ENCODE measurements at regions not wholly inside any gene's neighbourhood (a gene's known extent, or its start where the extent isn't known, plus 50 kb on each side); places are given as distances from the start of the nearest gene placed in this dataset.

GRCh38 chr2:195016841-195017240 is 640.2 kb upstream of the SLC39A10 start:
- H3K27ac Mint-ChIP-seq (ENCODE audit: low read depth, unreplicated experiment), result no peak overlapping the region
- no peak overlapping the region for H3K4me3 Mint-ChIP-seq (ENCODE audit: unreplicated experiment)
- no peaks in the 10 kb centered on the region for H3K36me3 Mint-ChIP-seq (ENCODE audit: insufficient read depth, unreplicated experiment)
- DNase-seq (ENCODE audit: unreplicated experiment), result no peak
- ChIA-PET CTCF (interaction anchor here (0.6 to 0.7 kb wide), 2 partner anchors 11 to 1437 kb away, joined by 3 read pairs; no protein-coding TSS in a partner anchor), POLR2A (no interaction called here)
- peaks cover 5% of the 10 kb centered on the region for H3K9me3 Mint-ChIP-seq (ENCODE audit: unreplicated experiment)
- intact Hi-C loops (cut with micrococcal nuclease), result no loop called here
- BruUV-seq (replicated peaks), result no TSS peak
- peaks cover 5% of the 10 kb centered on the region for H3K4me1 Mint-ChIP-seq (ENCODE audit: insufficient read depth, unreplicated experiment)
- no peaks in the 10 kb centered on the region for H3K27me3 Mint-ChIP-seq (ENCODE audit: insufficient read depth, unreplicated experiment)
- no peak for TF ChIP-seq CTCF (IDR thresholded peaks at IDR 0.05; ENCODE audit: unreplicated experiment)

DNA sequence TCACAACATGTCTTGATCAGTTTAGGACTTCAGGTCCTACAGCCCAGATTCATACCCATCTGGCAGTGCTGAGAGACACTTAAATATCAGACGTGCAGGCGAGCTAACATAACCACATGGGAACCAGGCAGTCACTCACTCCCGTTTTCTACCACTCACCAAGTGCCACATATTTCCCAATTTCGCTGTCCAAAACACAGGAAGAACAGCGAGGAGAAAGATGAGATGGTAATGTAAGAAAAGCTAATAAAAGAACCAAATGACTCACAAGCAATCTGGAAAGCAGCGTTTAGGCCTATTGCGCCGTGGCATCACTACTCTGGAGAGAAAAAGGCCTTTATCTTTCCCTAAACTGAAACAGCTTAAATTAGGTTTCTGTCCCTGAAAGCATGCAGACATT is 647.8 kb upstream of the SLC39A10 start:
- Mint-ChIP-seq H3K4me1 (ENCODE audit: insufficient read depth, unreplicated experiment) (no peaks in the 10 kb centered on the region), H3K36me3 (ENCODE audit: insufficient read depth, unreplicated experiment) (no peaks in the 10 kb centered on the region), H3K9me3 (ENCODE audit: unreplicated experiment) (no peaks in the 10 kb centered on the region), H3K27ac (ENCODE audit: low read depth, unreplicated experiment) (no peak overlapping the region), H3K27me3 (ENCODE audit: insufficient read depth, unreplicated experiment) (no peaks in the 10 kb centered on the region), H3K4me3 (ENCODE audit: unreplicated experiment) (no peak overlapping the region)
- ChIA-PET CTCF (interaction anchor here (0.6 kb wide), 1 partner anchor 437 kb away, joined by 3 read pairs; no protein-coding TSS in a partner anchor), POLR2A (no interaction called here)
- no TSS peak for BruUV-seq (replicated peaks)
- TF ChIP-seq CTCF (IDR thresholded peaks at IDR 0.05; ENCODE audit: unreplicated experiment), result no peak
- DNase-seq (ENCODE audit: unreplicated experiment), result peak; percentile 43
- intact Hi-C loops (cut with micrococcal nuclease), result no loop called here

- no TSS peak for BruUV-seq (replicated peaks)
- no peak for TF ChIP-seq CTCF (IDR thresholded peaks at IDR 0.05; ENCODE audit: unreplicated experiment)
These were observed 650.2 kb upstream of the SLC39A10 start for GRCh38 chr2:195006856-195007255.

GRCh38 chr2:195003881-195004471 is 653.0 kb upstream of the SLC39A10 start:
- no peak for DNase-seq (ENCODE audit: unreplicated experiment)
- no peak overlapping the region for H3K27ac Mint-ChIP-seq (ENCODE audit: low read depth, unreplicated experiment)
- no peak overlapping the region for H3K4me3 Mint-ChIP-seq (ENCODE audit: unreplicated experiment)
- no peaks in the 10 kb centered on the region for H3K9me3 Mint-ChIP-seq (ENCODE audit: unreplicated experiment)
- no TSS peak for BruUV-seq (replicated peaks)
- CTCF ChIA-PET, result interaction anchor here (0.5 kb wide), 1 partner anchor 299 kb away, joined by 3 read pairs; no protein-coding TSS in a partner anchor
- POLR2A ChIA-PET, result no interaction called here
- TF ChIP-seq CTCF (IDR thresholded peaks at IDR 0.05; ENCODE audit: unreplicated experiment), result no peak
- no peaks in the 10 kb centered on the region for H3K27me3 Mint-ChIP-seq (ENCODE audit: insufficient read depth, unreplicated experiment)
- no peaks in the 10 kb centered on the region for H3K36me3 Mint-ChIP-seq (ENCODE audit: insufficient read depth, unreplicated experiment)
- intact Hi-C loops (cut with micrococcal nuclease), result no loop called here
- no peaks in the 10 kb centered on the region for H3K4me1 Mint-ChIP-seq (ENCODE audit: insufficient read depth, unreplicated experiment)

More at GRCh38 chr2:195006856-195007255, 650.2 kb upstream of the SLC39A10 start:
- Mint-ChIP-seq H3K27me3 (ENCODE audit: insufficient read depth, unreplicated experiment) (no peaks in the 10 kb centered on the region), H3K9me3 (ENCODE audit: unreplicated experiment) (no peaks in the 10 kb centered on the region), H3K36me3 (ENCODE audit: insufficient read depth, unreplicated experiment) (no peaks in the 10 kb centered on the region), H3K27ac (ENCODE audit: low read depth, unreplicated experiment) (no peak overlapping the region), H3K4me1 (ENCODE audit: insufficient read depth, unreplicated experiment) (no peaks in the 10 kb centered on the region), H3K4me3 (ENCODE audit: unreplicated experiment) (no peak overlapping the region)
- intact Hi-C loops (cut with micrococcal nuclease), result no loop called here
- ChIA-PET CTCF (no interaction called here), POLR2A (no interaction called here)
- DNase-seq (ENCODE audit: unreplicated experiment), result no peak
